Activated naive CD4-positive, alpha-beta T cell treated with anti-CD3 and anti-CD28 coated beads, Interleukin-2, amount 50 U/mL, for 24 hours (primary cell): ENCODE measurements at regions not wholly inside any gene's neighbourhood (a gene's known extent, or its start where the extent isn't known, plus 50 kb on each side); places are given as distances from the start of the nearest gene placed in this dataset.

Source experiments
- H3K27ac Mint-ChIP-seq: one replicate; pipeline ENCODE4 v1.8.0; 2021; ENCODE audit warnings: mild to moderate bottlenecking, mixed read lengths
- H3K27me3 Mint-ChIP-seq: one replicate; pipeline ENCODE4 v1.8.0; 2021; ENCODE audit warnings: mixed read lengths
- H3K36me3 Mint-ChIP-seq: one replicate; pipeline ENCODE4 v1.8.0; 2021; ENCODE audit warnings: mixed read lengths
- H3K4me1 Mint-ChIP-seq: one replicate; pipeline ENCODE4 v1.8.0; 2021; ENCODE audit warnings: mixed read lengths
- H3K4me3 Mint-ChIP-seq: one replicate; pipeline ENCODE4 v1.8.0; 2021; ENCODE audit warnings: mild to moderate bottlenecking, mixed read lengths
- H3K9me3 Mint-ChIP-seq: one replicate; pipeline ENCODE4 v1.8.0; 2021; ENCODE audit warnings: mixed read lengths

DNA sequence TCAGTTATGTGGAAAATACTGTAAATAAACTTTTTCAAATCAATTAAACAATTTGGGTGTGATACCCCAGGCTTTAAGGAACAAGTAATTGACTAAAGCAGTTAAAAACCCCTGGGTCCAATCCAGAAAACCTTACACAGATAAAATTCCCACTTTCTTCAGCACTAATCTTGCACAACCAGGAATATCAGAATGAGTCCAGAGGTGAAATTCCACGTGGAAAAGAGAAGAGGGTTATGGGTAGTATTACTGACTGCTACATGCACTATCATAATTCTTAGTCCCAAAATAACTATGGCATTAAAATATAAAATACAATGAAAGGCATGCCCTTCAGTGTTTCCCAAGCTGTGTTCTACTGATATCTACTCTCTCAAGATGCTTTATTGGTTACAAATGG, 135.7 kb upstream of the STEAP4 start:
- H3K36me3 Mint-ChIP-seq, result no peaks in the 10 kb centered on the region
- peaks cover 2% of the 10 kb centered on the region for H3K27me3 Mint-ChIP-seq
- no peaks in the 10 kb centered on the region for H3K4me1 Mint-ChIP-seq
- H3K4me3 Mint-ChIP-seq, result no peak overlapping the region
- H3K27ac Mint-ChIP-seq, result no peak overlapping the region
- H3K9me3 Mint-ChIP-seq, result no peaks in the 10 kb centered on the region

DNA sequence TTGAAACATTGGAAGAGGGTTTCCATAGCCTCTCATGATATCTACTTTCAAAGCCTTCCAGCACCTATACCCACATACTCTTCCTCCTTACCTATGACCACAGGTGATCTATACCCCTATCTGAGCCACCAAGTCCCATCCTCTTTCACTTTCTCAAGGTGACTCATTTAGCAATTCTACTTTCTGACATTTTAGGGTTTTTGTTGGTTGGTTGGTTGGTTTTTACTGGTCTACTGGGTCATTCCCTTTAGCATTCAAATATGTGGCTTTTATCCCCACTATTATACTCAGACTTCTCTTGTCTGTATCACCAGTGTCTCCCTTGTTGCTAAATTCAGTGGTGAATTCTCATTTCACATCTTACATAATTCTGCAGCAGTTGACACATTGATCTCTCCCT, 130.4 kb upstream of the STEAP4 start:
- no peak overlapping the region for H3K27ac Mint-ChIP-seq
- H3K36me3 Mint-ChIP-seq, result no peaks in the 10 kb centered on the region
- no peaks in the 10 kb centered on the region for H3K9me3 Mint-ChIP-seq
- no peaks in the 10 kb centered on the region for H3K4me1 Mint-ChIP-seq
- H3K4me3 Mint-ChIP-seq, result no peak overlapping the region
- H3K27me3 Mint-ChIP-seq, result peaks cover 2% of the 10 kb centered on the region

DNA sequence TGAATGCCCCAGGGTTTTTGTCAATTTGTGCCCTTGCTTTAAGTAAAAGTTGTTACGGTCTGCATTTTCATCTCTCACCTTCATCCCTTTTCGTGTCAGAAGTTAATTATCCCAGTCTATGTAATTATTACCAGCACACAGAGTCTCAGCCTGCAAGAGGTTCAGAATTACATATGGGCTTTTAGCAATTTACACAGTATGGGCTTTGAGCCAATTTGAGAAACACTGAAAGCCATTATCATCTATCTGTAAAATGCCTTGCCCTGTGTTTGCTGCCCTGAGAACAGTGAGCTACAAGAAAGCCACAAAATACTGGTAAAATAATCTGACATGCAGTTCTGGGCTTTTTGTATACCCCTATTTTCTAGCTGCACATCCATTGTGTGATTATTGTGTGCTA, 125.6 kb upstream of the STEAP4 start:
- no peaks in the 10 kb centered on the region for H3K9me3 Mint-ChIP-seq
- H3K27ac Mint-ChIP-seq, result no peak overlapping the region
- H3K27me3 Mint-ChIP-seq, result no peaks in the 10 kb centered on the region
- no peaks in the 10 kb centered on the region for H3K36me3 Mint-ChIP-seq
- H3K4me3 Mint-ChIP-seq, result no peak overlapping the region
- no peaks in the 10 kb centered on the region for H3K4me1 Mint-ChIP-seq

DNA sequence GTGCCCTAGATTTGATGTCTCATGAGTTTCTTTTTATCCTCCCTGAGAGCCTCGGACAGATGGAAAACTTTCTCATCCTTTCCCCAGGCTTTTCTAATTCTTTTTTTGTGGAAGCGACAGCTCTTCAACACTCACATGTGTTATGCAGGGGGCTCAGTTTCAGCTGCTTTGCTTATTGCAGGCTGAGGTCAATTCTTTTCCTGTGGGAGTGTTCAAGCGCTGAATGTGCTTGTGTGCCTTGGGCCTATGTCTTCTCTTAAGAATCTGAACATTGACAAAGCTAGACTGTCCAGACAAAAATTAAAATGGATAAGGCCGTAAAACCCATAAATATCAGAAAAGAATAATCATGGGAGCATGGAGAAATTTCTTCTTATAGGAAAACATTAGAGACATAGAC, 125.2 kb upstream of the STEAP4 start:
- Mint-ChIP-seq H3K9me3 (no peaks in the 10 kb centered on the region), H3K4me3 (no peak overlapping the region), H3K36me3 (no peaks in the 10 kb centered on the region), H3K4me1 (no peaks in the 10 kb centered on the region), H3K27ac (no peak overlapping the region), H3K27me3 (no peaks in the 10 kb centered on the region)

DNA sequence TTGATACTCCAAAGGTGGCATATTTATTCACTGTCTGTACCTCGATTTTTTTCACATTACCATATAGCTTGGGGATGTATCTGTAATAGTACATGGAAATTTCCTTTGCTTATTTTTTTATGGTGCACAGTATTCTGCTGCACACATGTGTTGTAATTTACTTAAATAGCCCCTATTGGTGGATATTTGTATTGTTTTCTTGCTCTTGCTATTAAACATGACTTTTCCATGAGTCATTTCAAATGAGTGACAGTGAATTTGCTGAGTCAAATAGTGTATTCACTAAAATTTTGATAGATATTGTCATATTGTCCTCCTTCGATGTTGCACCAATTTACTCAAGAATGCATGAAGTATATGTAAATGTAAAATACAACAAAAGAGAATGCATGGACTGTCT, 122.7 kb upstream of the STEAP4 start:
- Mint-ChIP-seq H3K4me3 (no peak overlapping the region), H3K9me3 (peaks cover 5% of the 10 kb centered on the region), H3K4me1 (no peaks in the 10 kb centered on the region), H3K36me3 (no peaks in the 10 kb centered on the region), H3K27ac (no peak overlapping the region), H3K27me3 (no peaks in the 10 kb centered on the region)

DNA sequence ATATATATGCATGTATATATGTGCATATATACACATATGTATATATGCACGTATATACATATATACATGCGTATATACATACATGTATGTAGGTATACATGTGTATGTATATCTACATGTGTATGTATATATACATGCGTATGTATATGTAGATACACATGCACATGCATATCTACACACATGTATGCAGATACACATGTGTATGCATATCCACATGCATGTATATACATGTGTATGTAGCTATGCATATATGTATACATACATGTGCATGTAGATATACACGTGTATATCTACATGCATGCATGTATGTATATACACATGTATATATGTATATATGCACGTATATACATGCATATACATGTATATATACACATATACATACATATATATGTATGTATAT, 95.8 kb upstream of the STEAP4 start:
- Mint-ChIP-seq H3K27me3 (no peaks in the 10 kb centered on the region), H3K4me3 (no peak overlapping the region), H3K9me3 (no peaks in the 10 kb centered on the region), H3K27ac (no peak overlapping the region), H3K36me3 (no peaks in the 10 kb centered on the region), H3K4me1 (no peaks in the 10 kb centered on the region)

DNA sequence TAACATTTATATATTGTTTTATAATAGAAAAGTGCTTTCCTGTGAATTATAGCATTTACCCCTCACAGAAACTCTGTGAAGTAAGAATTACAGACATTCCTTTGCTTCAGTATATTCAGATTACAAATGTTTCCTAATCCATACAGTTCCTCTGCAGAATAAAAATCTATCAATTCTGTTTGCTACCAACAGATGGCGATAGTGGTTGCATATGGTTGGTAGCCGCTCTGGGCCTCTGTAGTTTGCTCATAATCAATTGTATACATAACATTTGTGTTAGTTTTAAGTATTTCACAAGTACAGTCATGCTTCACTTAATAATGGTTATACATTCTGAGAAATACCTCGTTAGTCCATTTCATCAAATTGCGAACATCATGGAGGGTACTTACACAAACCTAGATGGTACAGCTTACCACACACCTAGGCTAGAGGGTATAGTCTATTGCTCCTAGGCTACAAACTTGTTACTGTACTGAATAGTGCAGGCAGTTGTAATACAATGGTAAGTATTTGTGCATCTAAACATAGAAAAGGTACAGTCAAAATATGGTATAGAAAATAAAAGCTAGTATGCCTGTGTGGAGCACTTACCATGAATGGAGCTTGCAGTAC, 94.4 kb upstream of the STEAP4 start:
- no peaks in the 10 kb centered on the region for H3K4me1 Mint-ChIP-seq
- H3K9me3 Mint-ChIP-seq, result no peaks in the 10 kb centered on the region
- H3K4me3 Mint-ChIP-seq, result no peak overlapping the region
- no peaks in the 10 kb centered on the region for H3K36me3 Mint-ChIP-seq
- H3K27ac Mint-ChIP-seq, result no peak overlapping the region
- no peaks in the 10 kb centered on the region for H3K27me3 Mint-ChIP-seq

DNA sequence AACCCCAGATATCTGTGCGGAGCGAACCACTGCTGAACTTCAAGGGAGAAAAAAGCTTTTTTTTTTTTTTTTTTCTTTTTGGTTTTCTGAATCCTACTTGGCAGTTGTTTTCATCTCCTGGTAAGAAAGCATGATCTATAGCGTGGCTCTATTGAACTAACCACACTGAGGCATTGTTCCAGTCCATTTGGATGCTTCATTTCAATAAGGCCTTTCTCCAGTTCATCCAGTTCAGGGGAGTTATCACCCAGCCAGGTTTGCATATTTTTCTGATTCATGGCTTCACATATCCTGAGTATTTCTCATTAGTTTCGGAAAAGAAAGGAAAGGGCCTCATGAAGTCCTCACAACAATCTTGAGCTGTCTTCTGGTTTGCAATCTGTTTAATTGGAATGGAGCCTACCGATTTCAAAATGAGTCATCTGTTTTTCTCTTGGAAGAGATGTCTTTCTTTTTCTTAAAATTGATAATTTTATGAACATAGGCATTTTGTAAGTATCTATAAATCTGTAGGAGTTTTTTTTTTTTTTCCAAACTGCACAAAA, 93.1 kb upstream of the STEAP4 start:
- Mint-ChIP-seq H3K4me3 (no peak overlapping the region), H3K27ac (no peak overlapping the region), H3K27me3 (no peaks in the 10 kb centered on the region), H3K9me3 (no peaks in the 10 kb centered on the region), H3K36me3 (no peaks in the 10 kb centered on the region), H3K4me1 (no peaks in the 10 kb centered on the region)

DNA sequence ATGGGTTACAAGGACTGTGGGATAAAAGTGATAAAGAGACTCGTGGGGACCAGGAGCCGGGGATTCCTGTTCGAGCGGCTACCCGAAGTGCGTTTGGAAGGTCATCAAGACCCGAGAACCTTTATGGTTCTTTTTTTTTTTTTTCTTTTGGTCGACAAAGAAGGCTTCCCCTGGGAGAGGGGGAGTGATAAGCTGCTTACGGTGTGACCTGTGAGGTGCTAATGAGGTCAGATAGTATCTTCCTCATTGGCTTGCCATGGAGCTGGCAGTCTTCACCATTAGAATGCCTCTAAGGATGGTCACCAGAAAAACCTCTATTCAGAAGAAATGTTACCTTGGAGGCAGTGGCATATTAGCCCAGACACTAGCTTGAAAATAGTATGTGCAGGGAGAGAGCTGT, 92.3 kb upstream of the STEAP4 start:
- Mint-ChIP-seq H3K4me1 (no peaks in the 10 kb centered on the region), H3K27me3 (no peaks in the 10 kb centered on the region), H3K27ac (no peak overlapping the region), H3K4me3 (no peak overlapping the region), H3K9me3 (no peaks in the 10 kb centered on the region), H3K36me3 (no peaks in the 10 kb centered on the region)

DNA sequence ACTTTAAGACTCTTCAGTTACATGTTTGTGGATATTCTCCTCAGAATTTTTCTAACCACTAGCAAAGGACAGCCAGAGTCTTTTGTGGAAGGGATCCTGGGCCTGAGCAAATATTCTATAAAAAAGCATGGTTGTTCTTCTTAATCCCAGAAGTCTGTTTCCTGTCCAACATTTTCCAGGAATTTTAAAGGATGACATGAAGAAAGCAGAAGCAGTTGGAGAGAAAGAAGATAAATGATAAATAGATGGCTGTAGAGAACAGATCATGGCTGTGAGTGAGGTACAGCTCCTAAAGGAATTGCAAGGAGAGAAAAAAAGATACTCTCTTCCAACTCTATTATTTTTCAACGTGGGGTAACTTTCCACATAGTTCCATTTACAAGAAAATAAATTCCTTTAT, 91.8 kb upstream of the STEAP4 start:
- no peaks in the 10 kb centered on the region for H3K4me1 Mint-ChIP-seq
- H3K4me3 Mint-ChIP-seq, result no peak overlapping the region
- no peaks in the 10 kb centered on the region for H3K27me3 Mint-ChIP-seq
- H3K27ac Mint-ChIP-seq, result no peak overlapping the region
- no peaks in the 10 kb centered on the region for H3K36me3 Mint-ChIP-seq
- H3K9me3 Mint-ChIP-seq, result no peaks in the 10 kb centered on the region

DNA sequence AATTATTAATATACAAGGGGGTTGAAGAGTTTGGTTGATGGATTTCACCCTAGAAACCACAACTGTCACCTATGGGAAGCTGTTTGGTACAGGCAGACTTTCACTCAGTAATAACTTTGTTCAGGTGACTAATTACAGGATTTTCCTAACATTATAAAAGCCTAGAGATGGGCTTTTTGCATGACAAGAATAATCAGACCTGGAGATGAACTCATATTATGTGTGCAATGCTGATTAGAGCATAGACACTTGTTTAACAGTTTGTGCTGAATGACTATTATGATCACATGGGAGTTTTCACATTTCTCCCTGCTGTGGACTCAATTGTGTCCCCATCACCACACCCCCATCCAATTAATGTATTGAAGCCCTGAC, 90.2 kb upstream of the STEAP4 start:
- Mint-ChIP-seq H3K27ac (no peak overlapping the region), H3K4me3 (no peak overlapping the region), H3K4me1 (no peaks in the 10 kb centered on the region), H3K9me3 (no peaks in the 10 kb centered on the region), H3K27me3 (peaks cover 3% of the 10 kb centered on the region), H3K36me3 (no peaks in the 10 kb centered on the region)

DNA sequence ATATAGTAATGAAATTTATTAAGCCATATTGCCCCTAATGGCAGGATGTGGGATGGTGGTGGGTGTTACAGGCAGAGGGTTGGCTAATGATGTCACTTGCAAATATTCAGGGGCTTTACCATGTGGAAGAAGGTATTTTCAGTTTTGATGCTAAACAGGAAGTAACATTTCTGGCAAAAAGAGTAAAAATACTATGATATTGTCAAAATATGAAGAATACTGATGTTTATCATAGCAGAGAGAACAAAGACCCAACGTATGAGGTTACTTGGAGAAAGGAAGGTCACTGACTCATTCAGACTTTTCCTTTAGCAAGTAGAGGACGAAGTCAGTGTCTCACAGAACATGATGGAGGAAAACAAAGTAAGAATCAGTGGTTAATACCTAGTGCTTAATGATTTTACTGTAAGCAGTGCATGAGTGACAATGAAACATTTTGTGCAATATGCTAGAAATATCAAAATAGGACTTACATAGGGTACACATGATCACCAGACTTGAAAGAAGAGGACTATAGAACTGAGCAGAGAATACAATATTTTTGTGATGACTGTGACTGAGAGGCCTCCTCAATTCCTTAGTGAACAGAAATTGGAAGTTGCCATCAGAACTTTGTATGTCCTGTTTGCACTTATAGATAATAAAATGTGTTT, 89.7 kb upstream of the STEAP4 start:
- no peak overlapping the region for H3K4me3 Mint-ChIP-seq
- H3K27me3 Mint-ChIP-seq, result peaks cover 3% of the 10 kb centered on the region

DNA sequence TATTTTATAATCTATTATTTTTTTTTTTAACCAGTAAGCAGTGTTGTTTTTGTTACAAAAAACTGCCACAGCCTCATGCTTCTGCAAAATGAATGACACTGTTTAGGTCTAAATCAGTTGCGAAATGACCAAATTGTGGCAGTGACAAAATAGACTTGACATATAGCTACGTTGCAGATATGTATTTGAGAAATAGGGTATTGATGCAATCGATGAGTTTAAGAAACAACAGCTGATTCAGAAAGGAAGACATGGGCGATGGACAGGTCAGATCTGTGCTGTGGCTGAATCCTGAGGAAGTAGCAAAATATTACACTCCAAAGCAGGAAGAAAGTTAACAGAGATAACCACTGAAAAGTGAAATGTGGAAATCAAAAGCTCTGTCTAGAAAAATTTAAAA, 89.0 kb upstream of the STEAP4 start:
- H3K4me1 Mint-ChIP-seq, result no peaks in the 10 kb centered on the region
- H3K27me3 Mint-ChIP-seq, result peaks cover 3% of the 10 kb centered on the region
- no peak overlapping the region for H3K27ac Mint-ChIP-seq
- H3K4me3 Mint-ChIP-seq, result no peak overlapping the region
- H3K9me3 Mint-ChIP-seq, result no peaks in the 10 kb centered on the region
- no peaks in the 10 kb centered on the region for H3K36me3 Mint-ChIP-seq

More for the DNA sequence above, 89.7 kb upstream of the STEAP4 start:
- no peaks in the 10 kb centered on the region for H3K9me3 Mint-ChIP-seq
- H3K36me3 Mint-ChIP-seq, result no peaks in the 10 kb centered on the region
- H3K27ac Mint-ChIP-seq, result peak overlapping the region; percentile 30
- no peaks in the 10 kb centered on the region for H3K4me1 Mint-ChIP-seq

DNA sequence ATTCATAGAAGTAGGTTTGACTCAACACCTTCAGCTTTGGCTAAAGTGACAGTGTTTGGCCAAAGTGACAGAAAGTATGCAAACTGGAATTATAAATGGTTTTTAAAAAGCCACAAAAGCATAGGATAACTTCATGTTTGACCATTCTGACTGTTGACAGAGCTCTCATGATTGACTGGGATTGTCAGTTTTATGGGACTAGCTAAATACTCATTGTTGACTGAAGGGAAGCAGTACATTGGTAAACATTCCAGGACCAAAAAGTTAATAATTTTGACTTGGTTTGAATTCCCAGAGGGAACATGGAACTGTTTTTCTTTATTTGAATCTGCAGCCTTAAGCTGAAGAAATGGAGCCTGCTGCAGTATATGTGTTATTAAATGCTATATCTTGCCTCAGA, 84.6 kb upstream of the STEAP4 start:
- no peak overlapping the region for H3K27ac Mint-ChIP-seq
- H3K9me3 Mint-ChIP-seq, result no peaks in the 10 kb centered on the region
- no peaks in the 10 kb centered on the region for H3K4me1 Mint-ChIP-seq
- H3K27me3 Mint-ChIP-seq, result peaks cover 8% of the 10 kb centered on the region
- no peak overlapping the region for H3K4me3 Mint-ChIP-seq
- H3K36me3 Mint-ChIP-seq, result no peaks in the 10 kb centered on the region

DNA sequence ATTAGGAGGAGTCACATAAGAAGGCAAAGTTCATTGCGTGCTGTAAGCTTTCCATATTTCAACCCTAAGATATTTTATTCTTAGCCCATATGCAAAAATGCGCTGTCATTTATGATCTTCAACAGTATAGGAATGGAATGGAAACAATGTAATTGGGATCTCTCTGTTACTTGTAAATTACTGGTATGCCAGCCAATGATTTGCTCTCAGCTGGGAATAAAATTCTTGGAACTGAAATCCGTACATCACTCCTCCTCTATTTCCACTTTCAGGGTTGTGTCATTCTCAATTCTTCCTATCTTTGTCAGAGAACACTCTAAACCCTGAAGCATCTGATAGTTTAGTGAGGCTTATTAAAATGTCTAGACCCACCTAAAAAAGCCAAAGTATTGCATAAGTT, 80.7 kb upstream of the STEAP4 start:
- no peaks in the 10 kb centered on the region for H3K36me3 Mint-ChIP-seq
- no peak overlapping the region for H3K27ac Mint-ChIP-seq
- no peak overlapping the region for H3K4me3 Mint-ChIP-seq
- H3K4me1 Mint-ChIP-seq, result no peaks in the 10 kb centered on the region
- H3K9me3 Mint-ChIP-seq, result no peaks in the 10 kb centered on the region
- peaks cover 6% of the 10 kb centered on the region for H3K27me3 Mint-ChIP-seq

DNA sequence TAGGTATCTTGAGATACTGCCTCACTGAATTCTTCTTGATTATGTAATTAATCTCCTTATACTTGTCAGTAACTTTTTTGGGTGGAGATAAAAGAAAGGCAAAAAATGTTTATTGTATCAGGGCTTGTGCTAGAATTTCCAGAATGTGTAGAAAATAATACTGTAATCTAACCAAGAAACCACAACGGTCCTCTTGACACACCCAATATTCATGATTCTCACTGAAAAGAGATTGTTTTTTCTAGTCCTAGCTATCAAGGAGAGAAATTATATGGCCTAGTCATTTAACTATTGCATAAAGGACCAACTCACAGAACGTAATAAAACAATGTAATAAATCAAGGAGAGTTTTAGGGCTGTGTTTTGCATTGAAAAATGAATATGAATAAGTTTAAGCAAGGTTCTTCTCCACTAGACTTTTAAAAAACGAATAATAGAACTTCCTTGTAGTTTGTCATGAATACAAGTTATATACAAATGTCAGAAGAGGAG, 80.0 kb upstream of the STEAP4 start:
- H3K36me3 Mint-ChIP-seq, result no peaks in the 10 kb centered on the region
- no peak overlapping the region for H3K27ac Mint-ChIP-seq
- no peaks in the 10 kb centered on the region for H3K9me3 Mint-ChIP-seq
- H3K27me3 Mint-ChIP-seq, result peaks cover 6% of the 10 kb centered on the region
- H3K4me1 Mint-ChIP-seq, result no peaks in the 10 kb centered on the region
- H3K4me3 Mint-ChIP-seq, result no peak overlapping the region

DNA sequence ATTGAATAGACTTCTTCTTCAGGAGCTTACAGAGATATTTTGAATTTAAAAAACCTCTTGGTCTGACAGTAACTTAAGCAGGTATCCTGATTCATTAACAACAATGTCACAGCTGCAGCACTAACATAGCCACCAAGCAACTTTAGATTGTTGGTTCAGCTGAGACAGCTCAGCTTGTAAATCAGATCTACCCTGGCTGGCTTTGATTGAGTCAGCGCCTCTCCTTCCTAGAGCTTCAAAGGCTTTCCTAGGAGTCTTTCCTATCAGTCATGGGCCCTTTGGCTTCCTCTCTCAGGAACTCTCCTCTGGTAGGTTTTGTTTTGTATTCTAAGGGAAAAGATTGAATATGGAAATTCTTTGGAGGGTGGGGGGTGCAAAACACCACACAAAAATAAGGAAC, 70.7 kb upstream of the STEAP4 start:
- Mint-ChIP-seq H3K4me3 (no peak overlapping the region), H3K36me3 (no peaks in the 10 kb centered on the region), H3K27me3 (peaks cover 7% of the 10 kb centered on the region), H3K4me1 (no peaks in the 10 kb centered on the region), H3K9me3 (no peaks in the 10 kb centered on the region), H3K27ac (no peak overlapping the region)
